A549 (cell line): ENCODE measurements at regions not wholly inside any gene's neighbourhood (a gene's known extent, or its start where the extent isn't known, plus 50 kb on each side); places are given as distances from the start of the nearest gene placed in this dataset.

Experiments
- ATAC-seq, 2 experiments: fragments of 200-7000 bp in 1 of 2; fragments of >200 bp in 1 of 2; cut with Nextera tagmentation in 1 of 2; cut with Tn5 transposase in 1 of 2; 3 replicates each; pipeline versions ENCODE4 v1.8.0 to v1.9.1; 2018 to 2020; ENCODE audit warnings: mild to moderate bottlenecking in 1 of 2, moderate library complexity in 1 of 2
- CTCF ChIA-PET: fragments of 300-600 bp; sonication (Branson Sonifier 250); formaldehyde crosslinking; extraction: SDS; loops from one replicate; lab custom pipeline; 2021; ENCODE audit warnings: antibody characterized with exemption, inconsistent platforms; lab: Yijun Ruan, JAX
- POLR2A ChIA-PET: fragments of 350-600 bp; formaldehyde crosslinking; extraction: SDS; loops from one replicate; lab custom pipeline; 2021; ENCODE audit warnings: antibody characterized with exemption, inconsistent platforms; lab: Yijun Ruan, JAX
- DNase-seq, 2 experiments: peaks; one replicate each; pipeline versions ENCODE4 v3.0.0 to v3.0.0-alpha.2; 2011 to 2016; ENCODE audit warnings: low read depth in 1 of 2, low spot score in 1 of 2
- FAIRE-seq: peaks from 2 replicates; lab custom pipeline; 2011; peaks lifted over from hg19 to GRCh38; lab: Jason Lieb, UNC
- H3K27ac ChIP-seq, 2 experiments: fragments of >200 bp; sonication (Bioruptor Twin); formaldehyde crosslinking; 3 replicates each; pipeline ENCODE4 v1.5.1; 2016 to 2017
- H3K4me1 ChIP-seq: fragments of >200 bp; sonication (Bioruptor Twin); formaldehyde crosslinking; 3 replicates; pipeline ENCODE4 v1.6.1; 2016
- H3K4me2 ChIP-seq: fragments of >200 bp; sonication (Bioruptor Twin); formaldehyde crosslinking; 3 replicates; pipeline ENCODE4 v1.6.1; 2016
- H3K4me3 ChIP-seq: fragments of >200 bp; sonication (Bioruptor Twin); formaldehyde crosslinking; 3 replicates; pipeline ENCODE4 v1.5.1; 2016
- H3K9me3 ChIP-seq: fragments of >200 bp; sonication (Bioruptor Twin); formaldehyde crosslinking; 3 replicates; pipeline ENCODE4 v1.6.1; 2016
- BHLHE40 ChIP-seq: IDR thresholded peaks from 2 replicates; pipeline ENCODE4 v1.6.1; 2012; ENCODE audit warnings: low read depth, low read length, inconsistent platforms
- CBX8 ChIP-seq: fragments of 200-600 bp; sonication (generic); IDR thresholded peaks from 2 replicates; pipeline ENCODE4 v1.6.1; 2016
- CHD2 ChIP-seq: fragments of 150-350 bp; IDR thresholded peaks from 2 replicates; pipeline ENCODE4 v1.6.1; 2014; ENCODE audit warnings: low read length; ENCODE audit not compliant: partially characterized antibody
- CHD4 ChIP-seq: fragments of 200-600 bp; sonication (generic); IDR thresholded peaks from 2 replicates; pipeline ENCODE4 v1.6.1; 2016; ENCODE audit warnings: antibody characterized with exemption, mild to moderate bottlenecking, borderline replicate concordance
- EHF ChIP-seq: fragments of 250-450 bp; sonication (Bioruptor Pico); IDR thresholded peaks from 2 replicates; pipeline ENCODE4 v1.5.0; 2020; ENCODE audit warnings: mild to moderate bottlenecking
- FOSB ChIP-seq: fragments of 250-450 bp; sonication (Bioruptor Pico); IDR thresholded peaks from 2 replicates; pipeline ENCODE4 v1.5.0; 2020; ENCODE audit warnings: mild to moderate bottlenecking, moderate library complexity
- FOSL2 ChIP-seq, 2 experiments: fragments of 450-650 bp in 1 of 2; fragments of >200 bp in 1 of 2; sonication (Bioruptor Twin) in 1 of 2; formaldehyde crosslinking; IDR thresholded peaks; 2 replicates each; pipeline versions ENCODE4 v1.5.0 to v1.6.1; 2016 to 2020; ENCODE audit warnings: mild to moderate bottlenecking in 1 of 2, moderate library complexity in 1 of 2
- GATA3 ChIP-seq: IDR thresholded peaks from 2 replicates; pipeline ENCODE4 v1.6.1; 2012; ENCODE audit warnings: borderline replicate concordance
- HEYL ChIP-seq: fragments of 250-450 bp; sonication (Bioruptor Pico); IDR thresholded peaks from 2 replicates; pipeline ENCODE4 v1.8.0; 2021; ENCODE audit warnings: mild to moderate bottlenecking, moderate library complexity
- HOXB5 ChIP-seq: fragments of 250-450 bp; sonication (Bioruptor Pico); IDR thresholded peaks from 2 replicates; pipeline ENCODE4 v1.5.0; 2020; ENCODE audit warnings: mild to moderate bottlenecking, moderate library complexity
- JUN ChIP-seq, 2 experiments: fragments of >200 bp; sonication (Bioruptor Twin); formaldehyde crosslinking; IDR thresholded peaks; 2 replicates in 1 of 2; 3 replicates in 1 of 2; pipeline ENCODE4 v1.6.1; 2016 to 2017
- JUNB ChIP-seq: fragments of >200 bp; sonication (Bioruptor Twin); formaldehyde crosslinking; IDR thresholded peaks from 2 replicates; pipeline ENCODE4 v1.6.1; 2016
- KDM1A ChIP-seq: fragments of 200-600 bp; sonication (generic); IDR thresholded peaks from 2 replicates; pipeline ENCODE4 v1.6.1; 2016; ENCODE audit warnings: low read depth, mild to moderate bottlenecking
- KDM5A ChIP-seq: fragments of 200-600 bp; sonication (generic); IDR thresholded peaks from 2 replicates; pipeline ENCODE4 v1.6.1; 2016; ENCODE audit warnings: antibody characterized with exemption, mild to moderate bottlenecking
- MAZ ChIP-seq: fragments of 150-350 bp; IDR thresholded peaks from 2 replicates; pipeline ENCODE4 v1.6.1; 2014; ENCODE audit warnings: antibody characterized with exemption, low read depth, low read length, borderline replicate concordance
- MYC ChIP-seq: IDR thresholded peaks from 2 replicates; pipeline ENCODE4 v1.6.1; 2012; ENCODE audit warnings: mild to moderate bottlenecking, inconsistent platforms, low read length, improper control_type of control experiment, borderline replicate concordance
- NFE2L2 ChIP-seq: fragments of 150-350 bp; conservative IDR thresholded peaks from 2 replicates; pipeline ENCODE4 v1.6.1; 2014; ENCODE audit warnings: low read length
- NR3C1 ChIP-seq: fragments of >200 bp; sonication (Bioruptor Twin); formaldehyde crosslinking; IDR thresholded peaks from 3 replicates; pipeline ENCODE4 v1.6.1; 2017
- SMC3 ChIP-seq: fragments of >200 bp; sonication (Bioruptor Twin); formaldehyde crosslinking; IDR thresholded peaks from 3 replicates; pipeline ENCODE4 v1.6.1; 2018; ENCODE audit warnings: inconsistent platforms
- TFCP2L1 ChIP-seq: fragments of 250-450 bp; sonication (Bioruptor Pico); IDR thresholded peaks from 2 replicates; pipeline ENCODE4 v1.5.0; 2021; ENCODE audit warnings: mild to moderate bottlenecking
- TP53 ChIP-seq: fragments of 250-450 bp; sonication (Bioruptor Pico); IDR thresholded peaks from 2 replicates; pipeline ENCODE4 v1.5.0; 2021; ENCODE audit warnings: mild to moderate bottlenecking, moderate library complexity
- ZNF302 ChIP-seq: fragments of 250-450 bp; sonication (Bioruptor Pico); IDR thresholded peaks from 2 replicates; pipeline ENCODE4 v1.9.0; 2021; ENCODE audit warnings: inconsistent platforms, mild to moderate bottlenecking, moderate library complexity
- ZSCAN20 ChIP-seq: fragments of 250-450 bp; sonication (Bioruptor Pico); IDR thresholded peaks from 2 replicates; pipeline ENCODE4 v1.8.0; 2022; ENCODE audit warnings: mild to moderate bottlenecking, moderate library complexity
- WGBS: methylation state at CpG from one replicate; pipeline ENCODE4 v1.1.6; 2017; ENCODE audit errors: missing lambda C conversion rate; 5-methylcytosine and 5-hydroxymethylcytosine counted together
- TF ChIP-seq, protein P1 (sequence below): fragments of 450-650 bp; IDR thresholded peaks from 2 replicates; pipeline ENCODE4 v1.6.1; 2014; ENCODE audit warnings: antibody characterized with exemption
- TF ChIP-seq, protein P2 (sequence below): fragments of >200 bp; sonication (Bioruptor Twin); formaldehyde crosslinking; IDR thresholded peaks from 2 replicates; pipeline ENCODE4 v1.6.1; 2016
- TF ChIP-seq, protein P3 (sequence below): IDR thresholded peaks from 2 replicates; pipeline ENCODE4 v1.6.1; 2012; ENCODE audit warnings: low read depth, borderline replicate concordance
- TF ChIP-seq, protein P4 (sequence below): fragments of >200 bp; sonication (Bioruptor Twin); formaldehyde crosslinking; IDR thresholded peaks from 3 replicates; pipeline ENCODE4 v1.6.1; 2016

DNA sequence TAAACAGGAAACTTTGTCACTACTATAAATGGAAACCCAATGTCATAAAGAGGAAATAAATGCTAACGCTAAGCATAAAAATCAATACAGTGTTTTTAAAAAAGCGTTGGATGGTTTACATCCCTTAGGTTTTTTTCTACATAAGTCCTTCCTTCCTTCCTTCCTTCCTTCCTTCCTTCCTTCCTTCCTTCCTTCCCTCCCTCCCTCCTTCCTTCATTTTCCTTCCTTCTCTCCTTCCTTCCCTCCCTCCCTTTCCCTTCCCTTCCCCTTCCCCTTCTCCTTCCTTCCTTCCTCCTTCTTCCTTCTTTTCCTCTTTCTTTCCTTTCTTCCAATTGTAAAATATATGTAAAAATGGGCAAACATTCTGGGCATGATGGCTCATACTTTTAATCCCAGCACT, 108.3 kb downstream of the HAPSTR1 start:
- DNase-seq (no peak), FAIRE-seq (no peak), ATAC-seq (no peak)
- CTCF ChIA-PET, result interaction anchor here (1.0 kb wide), 1 partner anchor 19 kb away, joined by 3 read pairs; no protein-coding TSS in a partner anchor
- no peaks in the 10 kb centered on the region; the same call in 2 of the 3 replicates for H3K9me3 ChIP-seq
- POLR2A ChIA-PET, result no interaction called here
- TF ChIP-seq FOSB (CRISPR knock-in tag) (no peak), MYC (no peak)
- TF ChIP-seq, all 56 proteins: peak for 0
- Histone ChIP-seq H3K4me2 (no peak overlapping the region), H3K4me1 (no peaks in the 10 kb centered on the region), H3K4me3 (no peak overlapping the region), H3K27ac (no peak overlapping the region)
- WGBS, result 47% methylated on average over 2 of the region's 2 CpGs

DNA sequence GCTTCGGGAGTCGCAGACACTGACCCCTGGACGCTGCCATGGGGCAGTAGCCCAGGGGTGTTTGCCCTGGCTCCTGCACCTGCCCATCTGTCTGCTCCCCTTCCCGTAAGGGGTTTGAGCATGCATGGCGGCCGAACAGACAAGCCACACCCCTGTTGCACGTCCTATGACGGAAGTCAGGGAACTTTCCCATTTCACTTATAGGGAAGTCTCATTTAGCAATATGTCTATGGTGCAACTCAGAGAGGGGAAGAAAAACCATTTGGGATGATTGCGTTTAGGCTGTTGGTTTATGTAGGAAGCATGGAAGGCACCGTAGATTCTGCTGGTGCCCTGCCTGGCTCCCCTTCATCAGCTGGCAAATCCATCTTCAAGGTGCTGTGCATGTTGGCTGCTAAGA, 112.5 kb downstream of the HAPSTR1 start:
- Histone ChIP-seq H3K4me3 (no peak overlapping the region), H3K9me3 (no peaks in the 10 kb centered on the region; the same call in 2 of the 3 replicates), H3K27ac (no peak overlapping the region), H3K4me2 (peak overlapping the region; percentile 36; the same call in 2 of the 3 replicates), H3K4me1 (no peaks in the 10 kb centered on the region)
- ATAC-seq (peak; percentile 29 to 36; a peak in 1 of 6 replicates), FAIRE-seq (no peak), DNase-seq (no peak)
- TF ChIP-seq HOXB5 (CRISPR knock-in tag) (no peak), FOSL2 (IDR thresholded peaks at IDR 0.05) (no peak), FOSL2 (CRISPR knock-in tag; IDR thresholded peaks at IDR 0.05) (no peak), CBX8 (no peak), GATA3 (no peak), KDM1A (no peak), NR3C1 (no peak), JUN (IDR thresholded peaks at IDR 0.05) (no peak), JUNB (no peak), CHD2 (no peak), CHD4 (no peak), SMC3 (no peak), EHF (no peak), KDM5A (no peak), BHLHE40 (no peak), TP53 (CRISPR knock-in tag) (no peak)
- TF ChIP-seq, protein P1, sequence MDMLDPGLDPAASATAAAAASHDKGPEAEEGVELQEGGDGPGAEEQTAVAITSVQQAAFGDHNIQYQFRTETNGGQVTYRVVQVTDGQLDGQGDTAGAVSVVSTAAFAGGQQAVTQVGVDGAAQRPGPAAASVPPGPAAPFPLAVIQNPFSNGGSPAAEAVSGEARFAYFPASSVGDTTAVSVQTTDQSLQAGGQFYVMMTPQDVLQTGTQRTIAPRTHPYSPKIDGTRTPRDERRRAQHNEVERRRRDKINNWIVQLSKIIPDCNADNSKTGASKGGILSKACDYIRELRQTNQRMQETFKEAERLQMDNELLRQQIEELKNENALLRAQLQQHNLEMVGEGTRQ, result no peak
- TF ChIP-seq, protein P2, sequence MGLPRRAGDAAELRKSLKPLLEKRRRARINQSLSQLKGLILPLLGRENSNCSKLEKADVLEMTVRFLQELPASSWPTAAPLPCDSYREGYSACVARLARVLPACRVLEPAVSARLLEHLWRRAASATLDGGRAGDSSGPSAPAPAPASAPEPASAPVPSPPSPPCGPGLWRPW, result no peak
- TF ChIP-seq, protein P3, sequence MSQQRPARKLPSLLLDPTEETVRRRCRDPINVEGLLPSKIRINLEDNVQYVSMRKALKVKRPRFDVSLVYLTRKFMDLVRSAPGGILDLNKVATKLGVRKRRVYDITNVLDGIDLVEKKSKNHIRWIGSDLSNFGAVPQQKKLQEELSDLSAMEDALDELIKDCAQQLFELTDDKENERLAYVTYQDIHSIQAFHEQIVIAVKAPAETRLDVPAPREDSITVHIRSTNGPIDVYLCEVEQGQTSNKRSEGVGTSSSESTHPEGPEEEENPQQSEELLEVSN, result no peak
- ChIA-PET POLR2A (no interaction called here), CTCF (interaction anchor here (0.7 kb wide), 1 partner anchor 444 kb away, joined by 3 read pairs; no protein-coding TSS in a partner anchor)
- WGBS, result under 1% methylated on average over 9 of the region's 10 CpGs

DNA sequence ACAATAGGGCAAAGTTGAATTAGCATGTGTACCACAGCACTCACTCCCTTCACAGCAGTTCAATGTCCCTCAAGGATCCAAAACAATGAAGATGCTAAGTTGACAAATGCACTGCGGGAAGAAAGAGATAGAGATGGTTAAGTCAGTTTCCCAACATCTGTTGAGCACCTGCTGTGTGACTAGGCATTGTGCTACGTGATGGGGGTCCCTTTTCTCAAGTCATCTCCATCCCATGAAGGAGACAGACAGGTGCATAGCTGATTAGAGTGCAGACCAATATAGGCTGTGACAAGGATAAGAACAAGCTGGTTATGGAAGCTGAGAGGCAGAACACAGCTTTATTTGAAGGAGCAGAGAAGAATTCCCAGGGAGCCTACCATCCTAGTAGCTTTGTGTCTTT, 114.2 kb downstream of the HAPSTR1 start:
- TF ChIP-seq CBX8 (no peak), KDM1A (no peak), TFCP2L1 (CRISPR knock-in tag) (no peak), ZSCAN20 (CRISPR knock-in tag) (no peak), BHLHE40 (no peak), HEYL (CRISPR knock-in tag) (no peak), NFE2L2 (no peak), MAZ (no peak), ZNF302 (no peak)
- TF ChIP-seq, protein P4, sequence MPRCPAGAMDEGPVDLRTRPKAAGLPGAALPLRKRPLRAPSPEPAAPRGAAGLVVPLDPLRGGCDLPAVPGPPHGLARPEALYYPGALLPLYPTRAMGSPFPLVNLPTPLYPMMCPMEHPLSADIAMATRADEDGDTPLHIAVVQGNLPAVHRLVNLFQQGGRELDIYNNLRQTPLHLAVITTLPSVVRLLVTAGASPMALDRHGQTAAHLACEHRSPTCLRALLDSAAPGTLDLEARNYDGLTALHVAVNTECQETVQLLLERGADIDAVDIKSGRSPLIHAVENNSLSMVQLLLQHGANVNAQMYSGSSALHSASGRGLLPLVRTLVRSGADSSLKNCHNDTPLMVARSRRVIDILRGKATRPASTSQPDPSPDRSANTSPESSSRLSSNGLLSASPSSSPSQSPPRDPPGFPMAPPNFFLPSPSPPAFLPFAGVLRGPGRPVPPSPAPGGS, result no peak
- DNase-seq (no peak), ATAC-seq (no peak), FAIRE-seq (no peak)
- POLR2A ChIA-PET, result no interaction called here
- CTCF ChIA-PET, result interaction anchor here (0.6 to 1.5 kb wide), 2 partner anchors 19 to 459 kb away, joined by 4 read pairs; no protein-coding TSS in a partner anchor
- no peaks in the 10 kb centered on the region for H3K4me1 ChIP-seq
- no peak overlapping the region for H3K4me3 ChIP-seq
- no peaks in the 10 kb centered on the region for H3K9me3 ChIP-seq
- WGBS, result 0% methylated on average over 2 of the region's 2 CpGs
- H3K27ac ChIP-seq, result no peak overlapping the region
- no peak overlapping the region for H3K4me2 ChIP-seq
